ENCODE measurements at regions not wholly inside any gene's neighbourhood (a gene's known extent, or its start where the extent isn't known, plus 50 kb on each side); places are given as distances from the start of the nearest gene placed in this dataset.

- no peak for DNase-seq
Observed at GRCh38 chr6:44665143-44665542, 277.6 kb downstream of the CDC5L start.

- no peak for DNase-seq
Observed at GRCh38 chr6:44665683-44666082, 278.2 kb downstream of the CDC5L start.

- DNase-seq, result no peak
Observed at GRCh38 chr6:44666324-44666723, 278.8 kb downstream of the CDC5L start.

- no peak for DNase-seq
Observed at GRCh38 chr6:44667226-44667625, 279.7 kb downstream of the CDC5L start.

GRCh38 chr6:44667668-44668390 is 280.3 kb downstream of the CDC5L start:
- DNase-seq, result peak; percentile 39

GRCh38 chr6:44668391-44668930 is 281.0 kb downstream of the CDC5L start:
- no peak for DNase-seq

- no peak for DNase-seq
Observed at GRCh38 chr6:44668976-44669934, 281.7 kb downstream of the CDC5L start.

GRCh38 chr6:44670146-44670545 is 282.6 kb downstream of the CDC5L start:
- no peak for DNase-seq

- DNase-seq, result no peak
Observed at GRCh38 chr6:44671333-44671732, 283.8 kb downstream of the CDC5L start.

- DNase-seq, result no peak
Observed at GRCh38 chr6:44672086-44672485, 284.6 kb downstream of the CDC5L start.

GRCh38 chr6:44672841-44673240 is 285.3 kb downstream of the CDC5L start:
- no peak for DNase-seq

GRCh38 chr6:44674226-44675155 is 287.0 kb downstream of the CDC5L start:
- DNase-seq, result no peak

GRCh38 chr6:44675449-44675848 is 287.9 kb downstream of the CDC5L start:
- DNase-seq, result no peak

GRCh38 chr6:44676246-44676790 is 288.8 kb downstream of the CDC5L start:
- no peak for DNase-seq

GRCh38 chr6:44676826-44677433 is 289.4 kb downstream of the CDC5L start:
- DNase-seq, result no peak

- DNase-seq, result no peak
Observed at GRCh38 chr6:44678252-44678935, 290.9 kb downstream of the CDC5L start.

- no peak for DNase-seq
Observed at GRCh38 chr6:44679438-44680201, 292.1 kb downstream of the CDC5L start.

GRCh38 chr6:44680202-44680720 is 292.8 kb downstream of the CDC5L start:
- no peak for DNase-seq

- DNase-seq, result no peak
Observed at GRCh38 chr6:44681761-44682160, 294.3 kb downstream of the CDC5L start.

- no peak for DNase-seq
Observed at GRCh38 chr6:44682280-44682679, 294.8 kb downstream of the CDC5L start.

Data from stimulated activated CD4-positive, alpha-beta T cell treated with anti-CD3 and anti-CD28 coated beads, Interleukin-4, amount 100 ng/mL, for 1 hour (primary cell).